OCI-LY1 (cell line): ENCODE measurements at regions not wholly inside any gene's neighbourhood (a gene's known extent, or its start where the extent isn't known, plus 50 kb on each side); places are given as distances from the start of the nearest gene placed in this dataset.

Experiments used
- H2AFZ ChIP-seq: fragments of 200-600 bp; sonication (generic), shearing (Covaris generic); 2 replicates; pipeline ENCODE4 v1.6.0; 2014; ENCODE audit warnings: antibody characterized with exemption, mild to moderate bottlenecking, low read length
- H3F3A ChIP-seq: fragments of 200-600 bp; sonication (generic), shearing (Covaris generic); 2 replicates; pipeline ENCODE4 v1.6.0; 2014; ENCODE audit warnings: mild to moderate bottlenecking, antibody characterized with exemption, low read length, moderate library complexity; ENCODE audit not compliant: insufficient read depth
- H3K27ac ChIP-seq: fragments of 200-600 bp; sonication (generic); 2 replicates; pipeline ENCODE4 v1.5.1; 2014; ENCODE audit warnings: low read length, mixed run types, mild to moderate bottlenecking, low read depth; ENCODE audit not compliant: poor library complexity, severe bottlenecking
- H3K27me3 ChIP-seq: fragments of 200-600 bp; sonication (generic); 2 replicates; pipeline ENCODE4 v1.6.0; 2014; ENCODE audit warnings: antibody characterized with exemption, mild to moderate bottlenecking, low read length, moderate library complexity; ENCODE audit not compliant: insufficient read depth
- H3K36me3 ChIP-seq: fragments of 200-600 bp; sonication (generic); 2 replicates; pipeline ENCODE4 v1.6.1; 2014; ENCODE audit warnings: mild to moderate bottlenecking, antibody characterized with exemption, low read length, moderate library complexity, mixed read lengths; ENCODE audit not compliant: insufficient read depth
- H3K4me1 ChIP-seq: fragments of 200-600 bp; sonication (generic); 2 replicates; pipeline ENCODE4 v1.5.1; 2014; ENCODE audit warnings: mild to moderate bottlenecking, low read length, moderate library complexity; ENCODE audit not compliant: insufficient read depth, severe bottlenecking
- H3K4me2 ChIP-seq: fragments of 200-600 bp; sonication (generic), shearing (Covaris generic); 2 replicates; pipeline ENCODE4 v1.6.1; 2014; ENCODE audit warnings: low read length
- H3K4me3 ChIP-seq: fragments of 200-600 bp; sonication (generic); 2 replicates; pipeline ENCODE4 v1.5.1; 2014; ENCODE audit warnings: low read length, low read depth, mild to moderate bottlenecking, mixed read lengths; ENCODE audit not compliant: poor library complexity, severe bottlenecking
- H3K79me2 ChIP-seq: fragments of 200-600 bp; shearing (Covaris generic); 2 replicates; pipeline ENCODE4 v1.6.1; 2016; ENCODE audit warnings: mixed run types, low read length, mixed read lengths; ENCODE audit not compliant: insufficient read depth
- H3K9ac ChIP-seq: fragments of 200-600 bp; sonication (generic), shearing (Covaris generic); 2 replicates; pipeline ENCODE4 v1.6.1; 2014; ENCODE audit warnings: mild to moderate bottlenecking, low read length, mixed read lengths
- H3K9me2 ChIP-seq: fragments of 200-600 bp; sonication (generic), shearing (Covaris generic); 2 replicates; pipeline ENCODE4 v1.6.1; 2014; ENCODE audit warnings: low read depth, mild to moderate bottlenecking, low read length, mixed read lengths
- H3K9me3 ChIP-seq: fragments of 200-600 bp; shearing (Covaris generic); 2 replicates; pipeline ENCODE4 v1.6.1; 2014; ENCODE audit warnings: low read length, mixed read lengths
- H4K20me1 ChIP-seq: fragments of 200-600 bp; sonication (generic), shearing (Covaris generic); 2 replicates; pipeline ENCODE4 v1.6.0; 2016; ENCODE audit warnings: mild to moderate bottlenecking, low read length; ENCODE audit not compliant: insufficient read depth
- EZH2 ChIP-seq: fragments of 200-600 bp; sonication (generic), shearing (Covaris generic); IDR thresholded peaks from 2 replicates; pipeline ENCODE4 v1.8.0; 2017; ENCODE audit warnings: borderline replicate concordance, mixed run types, mild to moderate bottlenecking, antibody characterized with exemption, low read length, moderate library complexity, mixed read lengths
- TF ChIP-seq, protein P1 (sequence below): fragments of 200-600 bp; sonication (generic), shearing (Covaris generic); IDR thresholded peaks from 2 replicates; pipeline ENCODE4 v1.5.1; 2017; ENCODE audit warnings: mild to moderate bottlenecking, antibody characterized with exemption, low read length, moderate library complexity, mixed read lengths

DNA sequence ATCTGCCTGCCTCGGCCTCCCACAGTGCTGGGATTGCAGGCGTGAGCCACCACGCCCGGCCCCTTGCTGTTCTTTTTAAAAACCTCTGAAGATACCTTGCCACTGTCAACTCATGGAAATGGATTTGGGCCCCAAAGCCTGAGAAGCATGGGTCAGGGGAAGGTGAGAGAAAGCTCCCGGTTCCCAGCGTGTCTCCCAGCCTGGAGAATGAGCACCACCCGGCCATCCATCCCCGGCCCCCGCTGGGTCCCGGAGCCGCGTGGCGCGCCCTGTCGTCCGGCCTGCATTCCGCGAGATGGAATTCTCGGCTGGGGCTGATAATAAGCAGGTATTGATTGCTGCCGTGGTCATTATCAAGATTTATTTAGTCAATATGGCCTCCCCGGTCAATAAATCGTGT is 126.5 kb upstream of the MYL2 start:
- H3K4me3 ChIP-seq: no peak overlapping the region
- H3K79me2 ChIP-seq: no peaks in the 10 kb centered on the region
- H3K9me3 ChIP-seq: no peaks in the 10 kb centered on the region
- H3K9ac ChIP-seq: no peak overlapping the region
- H3K4me2 ChIP-seq: no peak overlapping the region
- no peaks in the 10 kb centered on the region for H3F3A ChIP-seq
- H3K27ac ChIP-seq: no peak overlapping the region
- no peaks in the 10 kb centered on the region for H3K9me2 ChIP-seq
- H4K20me1 ChIP-seq: no peaks in the 10 kb centered on the region
- H2AFZ ChIP-seq: no peak overlapping the region
- H3K27me3 ChIP-seq: no peaks in the 10 kb centered on the region
- H3K4me1 ChIP-seq: no peaks in the 10 kb centered on the region
- TF ChIP-seq, protein P1, sequence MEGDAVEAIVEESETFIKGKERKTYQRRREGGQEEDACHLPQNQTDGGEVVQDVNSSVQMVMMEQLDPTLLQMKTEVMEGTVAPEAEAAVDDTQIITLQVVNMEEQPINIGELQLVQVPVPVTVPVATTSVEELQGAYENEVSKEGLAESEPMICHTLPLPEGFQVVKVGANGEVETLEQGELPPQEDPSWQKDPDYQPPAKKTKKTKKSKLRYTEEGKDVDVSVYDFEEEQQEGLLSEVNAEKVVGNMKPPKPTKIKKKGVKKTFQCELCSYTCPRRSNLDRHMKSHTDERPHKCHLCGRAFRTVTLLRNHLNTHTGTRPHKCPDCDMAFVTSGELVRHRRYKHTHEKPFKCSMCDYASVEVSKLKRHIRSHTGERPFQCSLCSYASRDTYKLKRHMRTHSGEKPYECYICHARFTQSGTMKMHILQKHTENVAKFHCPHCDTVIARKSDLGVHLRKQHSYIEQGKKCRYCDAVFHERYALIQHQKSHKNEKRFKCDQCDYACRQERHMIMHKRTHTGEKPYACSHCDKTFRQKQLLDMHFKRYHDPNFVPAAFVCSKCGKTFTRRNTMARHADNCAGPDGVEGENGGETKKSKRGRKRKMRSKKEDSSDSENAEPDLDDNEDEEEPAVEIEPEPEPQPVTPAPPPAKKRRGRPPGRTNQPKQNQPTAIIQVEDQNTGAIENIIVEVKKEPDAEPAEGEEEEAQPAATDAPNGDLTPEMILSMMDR: no peak
- H3K36me3 ChIP-seq: no peaks in the 10 kb centered on the region

DNA sequence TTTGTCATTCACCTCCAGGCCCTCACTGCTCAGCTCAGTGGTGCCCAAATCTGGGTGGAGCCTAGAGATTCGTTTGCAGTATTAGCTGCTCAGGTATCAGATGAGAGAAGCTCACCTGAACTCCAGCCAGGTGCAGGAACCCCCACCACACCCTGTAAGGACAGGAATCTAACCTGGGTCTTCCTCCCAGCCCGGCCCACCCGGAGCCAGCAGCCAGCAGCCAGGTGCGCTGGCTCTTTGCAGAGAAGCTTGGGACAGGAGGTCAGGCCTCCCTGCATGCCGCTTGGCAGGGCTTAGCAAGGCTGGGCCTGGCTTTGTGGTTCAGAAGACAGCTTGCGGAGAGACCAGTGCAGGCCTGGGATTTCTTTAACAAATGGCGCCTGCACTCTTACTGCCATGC is 125.6 kb upstream of the MYL2 start:
- no peak overlapping the region for H3K4me3 ChIP-seq
- no peak for TF ChIP-seq EZH2
- TF ChIP-seq, protein P1: no peak

DNA sequence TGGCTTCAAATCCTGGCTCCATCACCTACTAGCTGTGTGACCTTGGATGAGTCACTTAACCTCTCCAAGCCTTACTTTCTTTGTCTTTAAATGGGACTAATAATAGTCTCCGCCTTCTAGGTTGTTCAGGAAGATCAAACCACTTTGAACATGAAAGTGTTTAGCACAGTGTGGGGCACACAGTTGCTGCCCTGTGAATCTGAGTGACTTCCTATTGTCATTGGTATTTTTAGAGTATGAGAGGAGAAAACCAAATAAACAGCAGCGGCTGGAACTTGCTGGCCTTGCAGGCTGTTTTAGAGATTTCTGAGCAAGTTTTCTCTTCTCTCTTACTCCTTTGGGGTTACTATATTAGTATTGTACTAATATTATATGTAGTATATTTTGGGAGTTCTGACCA is 120.7 kb upstream of the MYL2 start:
- H3K27me3 ChIP-seq: no peaks in the 10 kb centered on the region
- no peaks in the 10 kb centered on the region for H3K9me3 ChIP-seq
- H3K4me3 ChIP-seq: no peak overlapping the region
- no peak for TF ChIP-seq EZH2
- TF ChIP-seq, protein P1: no peak
- H3K79me2 ChIP-seq: no peaks in the 10 kb centered on the region
- H3K4me1 ChIP-seq: no peaks in the 10 kb centered on the region
- H3K36me3 ChIP-seq: no peaks in the 10 kb centered on the region
- no peak overlapping the region for H3K27ac ChIP-seq
- no peaks in the 10 kb centered on the region for H3K9me2 ChIP-seq
- no peak overlapping the region for H3K4me2 ChIP-seq
- H4K20me1 ChIP-seq: no peaks in the 10 kb centered on the region
- H3F3A ChIP-seq: no peaks in the 10 kb centered on the region
- no peak overlapping the region for H3K9ac ChIP-seq
- H2AFZ ChIP-seq: no peak overlapping the region

More for the DNA sequence above, 125.6 kb upstream of the MYL2 start:
- Histone ChIP-seq H3K9me2 (no peaks in the 10 kb centered on the region), H2AFZ (no peak overlapping the region), H3K79me2 (no peaks in the 10 kb centered on the region), H3K36me3 (no peaks in the 10 kb centered on the region), H3F3A (no peaks in the 10 kb centered on the region), H3K4me1 (no peaks in the 10 kb centered on the region), H3K9me3 (no peaks in the 10 kb centered on the region), H4K20me1 (no peaks in the 10 kb centered on the region), H3K4me2 (no peak overlapping the region), H3K9ac (no peak overlapping the region), H3K27ac (no peak overlapping the region), H3K27me3 (no peaks in the 10 kb centered on the region)
